CD4-positive, alpha-beta T cell (primary cell): ENCODE measurements at regions not wholly inside any gene's neighbourhood (a gene's known extent, or its start where the extent isn't known, plus 50 kb on each side); places are given as distances from the start of the nearest gene placed in this dataset.
A peak's percentile ranks its signal among the peaks of the same experiment; 100 is the strongest.
"Not testable (repeated sequence)": the region's sequence is repeated elsewhere in the genome, so short reads cannot be mapped to it uniquely, and the experiment has no call there.

ENCODE experiments used
- ATAC-seq: fragments of 200-7000 bp; cut with Tn5 transposase; one replicate; pipeline ENCODE4 v1.10.0; 2022; ENCODE audit warnings: mild to moderate bottlenecking; ENCODE audit not compliant: poor library complexity
- CTCF ChIA-PET: fragments of 350-600 bp; sonication (Branson Sonifier 250); formaldehyde crosslinking; loops from one replicate; lab custom pipeline; 2021; ENCODE audit warnings: antibody characterized with exemption, inconsistent platforms; lab: Charles Lee
- POLR2A ChIA-PET: fragments of 350-600 bp; sonication (Branson Sonifier 250); formaldehyde crosslinking; loops from one replicate; lab custom pipeline; 2021; ENCODE audit warnings: antibody characterized with exemption, inconsistent platforms; lab: Charles Lee
- DNase-seq, 14 experiments: peaks; one replicate each; pipeline ENCODE4 v3.0.0-alpha.2; 2013 to 2020; ENCODE audit warnings: mixed read lengths in 2 of 14
- H3K27ac ChIP-seq, 2 donors: one replicate each; pipeline versions ENCODE4 v1.5.1 to v1.7.0; 2013; ENCODE audit warnings: low read length in 2 of 2, low read depth in 1 of 2, mild to moderate bottlenecking in 1 of 2
- H3K27me3 ChIP-seq, 2 experiments: 1 replicate in 1 of 2; 2 replicates in 1 of 2; pipeline versions ENCODE4 v1.6.1 to v1.7.0; 2013; ENCODE audit warnings: low read length in 2 of 2, control low read depth in 1 of 2, mild to moderate bottlenecking in 1 of 2, moderate library complexity in 1 of 2; ENCODE audit not compliant: insufficient read depth in 2 of 2, control insufficient read depth in 1 of 2
- H3K36me3 ChIP-seq: one replicate; pipeline ENCODE4 v1.6.1; 2013; ENCODE audit warnings: low read length, control low read depth; ENCODE audit not compliant: insufficient read depth
- H3K4me1 ChIP-seq: one replicate; pipeline ENCODE4 v1.6.1; 2013; ENCODE audit warnings: low read length, control low read depth; ENCODE audit not compliant: insufficient read depth
- H3K4me3 ChIP-seq: one replicate; pipeline ENCODE4 v1.5.1; 2013; ENCODE audit warnings: mild to moderate bottlenecking, low read length, moderate library complexity
- H3K9me3 ChIP-seq, 2 experiments: 1 replicate in 1 of 2; 2 replicates in 1 of 2; pipeline versions ENCODE4 v1.6.1 to v1.7.0; 2013; ENCODE audit warnings: low read length in 2 of 2, mild to moderate bottlenecking in 2 of 2, control low read depth in 1 of 2, moderate library complexity in 1 of 2; ENCODE audit not compliant: control insufficient read depth in 1 of 2, insufficient read depth in 1 of 2
- H3K27ac Mint-ChIP-seq: one replicate; pipeline ENCODE4 v1.8.0; 2020; ENCODE audit warnings: mixed read lengths
- H3K27me3 Mint-ChIP-seq: one replicate; pipeline ENCODE4 v1.8.0; 2021; ENCODE audit warnings: mixed read lengths
- H3K36me3 Mint-ChIP-seq: one replicate; pipeline ENCODE4 v1.8.0; 2021; ENCODE audit warnings: low read depth, mixed read lengths
- H3K4me1 Mint-ChIP-seq: one replicate; pipeline ENCODE4 v1.8.0; 2021; ENCODE audit warnings: low read depth, mixed read lengths
- H3K4me3 Mint-ChIP-seq: one replicate; pipeline ENCODE4 v1.8.0; 2020; ENCODE audit warnings: mild to moderate bottlenecking, mixed read lengths
- H3K9me3 Mint-ChIP-seq: one replicate; pipeline ENCODE4 v1.8.0; 2020; ENCODE audit warnings: mixed read lengths
- CTCF ChIP-seq: fragments of 200-600 bp; IDR thresholded peaks from one replicate; pipeline ENCODE4 v1.8.0; 2022; ENCODE audit warnings: antibody characterized with exemption, mild to moderate bottlenecking
- intact Hi-C, 2 experiments: fragments of 100-400 bp; cut with DNase I in 1 of 2; cut with micrococcal nuclease in 1 of 2; formaldehyde crosslinking; loops; one replicate each; pipeline versions ENCODE4 v1.15.1 to v1.9.0; 2023 to 2025; cut with DNase I, micrococcal nuclease

GRCh38 chr9:88875400-88876120, 115.7 kb upstream of the S1PR3 start:
- no peak for ATAC-seq
- Mint-ChIP-seq H3K36me3 (no peaks in the 10 kb centered on the region), H3K4me1 (no peaks in the 10 kb centered on the region), H3K9me3 (no peaks in the 10 kb centered on the region), H3K4me3 (no peak overlapping the region), H3K27ac (no peak overlapping the region), H3K27me3 (peaks cover 23% of the 10 kb centered on the region)
- Histone ChIP-seq H3K27me3 (peaks cover 0 to 9% of the 10 kb centered on the region in 2 experiments), H3K27ac (no peak overlapping the region), H3K4me3 (no peak overlapping the region), H3K9me3 (peaks cover 0 to 9% of the 10 kb centered on the region in 2 experiments), H3K36me3 (no peaks in the 10 kb centered on the region), H3K4me1 (no peaks in the 10 kb centered on the region)
- no peak for TF ChIP-seq CTCF
- CTCF ChIA-PET: no interaction called here
- POLR2A ChIA-PET: no interaction called here
- intact Hi-C loops: no loop called here
- DNase-seq: peak in 1 of 14 experiments; percentile 31

- H3K36me3 Mint-ChIP-seq: no peaks in the 10 kb centered on the region
- H3K4me1 ChIP-seq: no peaks in the 10 kb centered on the region
- H3K27ac ChIP-seq: no peak overlapping the region
- ATAC-seq (no peak), DNase-seq (no peak)
- CTCF ChIA-PET: no interaction called here
- H3K4me1 Mint-ChIP-seq: peaks cover 14% of the 10 kb centered on the region
- TF ChIP-seq CTCF: no peak
- no peak overlapping the region for H3K27ac Mint-ChIP-seq
- no peaks in the 10 kb centered on the region for H3K36me3 ChIP-seq
- intact Hi-C loops: no loop called here
- H3K27me3 Mint-ChIP-seq: peaks cover 3% of the 10 kb centered on the region
- POLR2A ChIA-PET: no interaction called here
- peaks cover 0 to 9% of the 10 kb centered on the region in 2 experiments for H3K27me3 ChIP-seq
- peaks cover 0 to 9% of the 10 kb centered on the region in 2 experiments for H3K9me3 ChIP-seq
- H3K9me3 Mint-ChIP-seq: peaks cover 7% of the 10 kb centered on the region
- H3K4me3 Mint-ChIP-seq: no peak overlapping the region
- no peak overlapping the region for H3K4me3 ChIP-seq
Measured at GRCh38 chr9:88880199-88880598, 111.1 kb upstream of the S1PR3 start.

- H3K4me1 ChIP-seq, H3K36me3 Mint-ChIP-seq, H3K4me3 Mint-ChIP-seq, H3K27ac ChIP-seq, DNase-seq, H3K27me3 ChIP-seq, H3K36me3 ChIP-seq, H3K4me3 ChIP-seq, POLR2A ChIA-PET, ATAC-seq, H3K27ac Mint-ChIP-seq, H3K27me3 Mint-ChIP-seq, CTCF ChIA-PET, H3K9me3 Mint-ChIP-seq, intact Hi-C loops: not testable (repeated sequence)
- H3K9me3 ChIP-seq: peaks cover 0 to 11% of the 10 kb centered on the region in 2 experiments
- peaks cover 21% of the 10 kb centered on the region for H3K4me1 Mint-ChIP-seq
Measured at GRCh38 chr9:88884291-88884690, 107.0 kb upstream of the S1PR3 start.

GRCh38 chr9:88886762-88887161, 104.5 kb upstream of the S1PR3 start:
- H3K9me3 Mint-ChIP-seq, DNase-seq, H3K36me3 ChIP-seq, H3K27ac Mint-ChIP-seq, intact Hi-C loops, H3K4me3 Mint-ChIP-seq, H3K27ac ChIP-seq, POLR2A ChIA-PET, H3K4me3 ChIP-seq, ATAC-seq, H3K27me3 ChIP-seq, H3K9me3 ChIP-seq, CTCF ChIA-PET, H3K4me1 ChIP-seq, H3K36me3 Mint-ChIP-seq: not testable (repeated sequence)
- H3K4me1 Mint-ChIP-seq: peaks cover 31% of the 10 kb centered on the region
- H3K27me3 Mint-ChIP-seq: peaks cover 13% of the 10 kb centered on the region
